ENCODE measurements at regions not wholly inside any gene's neighbourhood (a gene's known extent, or its start where the extent isn't known, plus 50 kb on each side); places are given as distances from the start of the nearest gene placed in this dataset.

DNA sequence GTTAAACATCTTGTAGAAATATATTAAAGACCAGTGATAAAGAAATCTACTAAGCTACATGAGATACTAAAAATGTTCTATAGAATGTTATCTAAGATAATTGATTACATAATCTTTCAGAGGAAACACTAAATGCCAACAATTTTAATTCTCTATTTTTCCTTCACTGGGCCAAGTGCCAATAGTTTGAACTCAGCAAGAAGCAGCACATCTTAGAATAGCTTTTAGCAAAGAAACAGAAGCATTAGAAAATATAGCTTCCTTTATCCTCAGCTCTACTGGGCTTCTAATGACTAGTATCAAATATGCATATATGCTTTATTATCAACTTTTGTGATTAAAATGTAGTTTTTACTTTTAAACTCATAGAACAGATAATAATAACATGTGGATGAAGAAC, 461.4 kb upstream of the USP15 start:
- TF ChIP-seq POU2F2 (IDR thresholded peaks at IDR 0.05; ENCODE audit: low read depth, low read length), result no peak
- DNase-seq (ENCODE audit: insufficient read length, low spot score) (no peak), FAIRE-seq (no peak)

DNA sequence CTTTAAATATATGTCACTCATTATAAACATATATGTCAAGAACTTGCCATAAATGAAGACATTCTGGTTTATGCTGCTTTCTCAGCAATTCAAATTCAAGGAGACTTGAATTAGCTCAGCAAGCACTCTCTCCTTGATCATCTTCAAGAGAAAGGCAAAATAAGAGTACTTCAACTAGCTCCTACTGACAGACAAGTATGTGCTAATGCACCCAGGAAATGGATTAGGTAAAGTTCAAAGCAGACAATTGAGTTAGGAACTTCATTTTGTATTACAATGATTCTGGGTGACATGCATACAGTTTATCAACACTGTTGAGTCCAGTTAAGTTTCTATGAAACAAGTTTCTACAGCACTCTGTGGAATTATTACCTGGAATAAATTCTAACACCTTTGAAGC, 455.9 kb upstream of the USP15 start:
- TF ChIP-seq TAF1 (IDR thresholded peaks at IDR 0.05; ENCODE audit: low read depth, low read length), result no peak
- TF ChIP-seq POLR2A (IDR thresholded peaks at IDR 0.05; ENCODE audit: low read depth, low read length), result no peak
- no peak for TF ChIP-seq POU2F2 (IDR thresholded peaks at IDR 0.05; ENCODE audit: low read depth, low read length)
- TF ChIP-seq SPI1 (IDR thresholded peaks at IDR 0.05; ENCODE audit: low read depth, low read length), result no peak
- no peak for TF ChIP-seq POLR2AphosphoS5 (IDR thresholded peaks at IDR 0.05; ENCODE audit: low read depth, low read length)
- no peak for TF ChIP-seq PAX5 (IDR thresholded peaks at IDR 0.05; ENCODE audit: insufficient read depth, low read length, severe bottlenecking)
- DNase-seq (ENCODE audit: insufficient read length, low spot score) (no peak), FAIRE-seq (no peak)

DNA sequence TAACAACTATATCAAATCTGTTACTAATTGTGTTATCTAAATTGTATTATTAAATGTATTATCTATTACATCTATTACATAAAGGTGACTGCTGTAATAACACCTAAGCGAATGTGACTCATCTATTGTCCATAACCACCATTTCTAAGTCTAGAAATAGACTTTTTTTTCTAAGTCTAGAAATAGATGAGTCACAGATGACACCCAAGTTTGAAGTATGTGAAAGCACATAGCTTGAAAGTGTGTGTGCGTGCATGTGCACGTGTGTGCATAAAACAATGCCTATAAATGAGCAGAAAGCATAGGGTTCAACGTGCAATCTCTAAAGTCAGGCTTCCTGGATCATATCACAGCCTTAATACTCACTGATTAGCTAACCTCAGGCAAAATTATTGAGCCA, 451.3 kb upstream of the USP15 start:
- no peak for DNase-seq (ENCODE audit: insufficient read length, low spot score)
- FAIRE-seq, result no peak
- TF ChIP-seq TAF1 (IDR thresholded peaks at IDR 0.05; ENCODE audit: low read depth, low read length), result no peak
- TF ChIP-seq POLR2A (IDR thresholded peaks at IDR 0.05; ENCODE audit: low read depth, low read length), result no peak
- no peak for TF ChIP-seq SPI1 (IDR thresholded peaks at IDR 0.05; ENCODE audit: low read depth, low read length)

DNA sequence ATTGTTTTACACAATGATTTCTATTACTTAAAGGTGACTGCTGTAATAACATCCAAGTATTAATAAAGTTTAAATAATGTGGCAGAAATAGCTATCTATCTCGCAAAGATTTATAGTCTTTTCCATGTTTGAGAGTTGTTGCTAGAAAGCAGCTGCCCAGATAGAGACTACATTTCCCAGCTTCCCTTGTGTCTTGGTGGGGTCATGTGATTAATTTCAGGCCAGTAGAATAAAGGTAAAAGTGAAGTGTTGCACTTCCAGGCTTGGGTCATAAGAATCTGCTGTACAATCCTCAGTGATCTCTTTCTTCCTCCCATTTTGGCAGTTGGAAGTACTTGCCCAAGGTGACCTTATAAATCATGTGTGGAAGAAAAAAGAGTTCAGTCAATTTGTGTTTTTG, 449.7 kb upstream of the USP15 start:
- no peak for DNase-seq (ENCODE audit: insufficient read length, low spot score)
- no peak for FAIRE-seq
- TF ChIP-seq POU2F2 (IDR thresholded peaks at IDR 0.05; ENCODE audit: low read depth, low read length), result no peak
- TF ChIP-seq POLR2AphosphoS5 (IDR thresholded peaks at IDR 0.05; ENCODE audit: low read depth, low read length), result no peak
- no peak for TF ChIP-seq PAX5 (IDR thresholded peaks at IDR 0.05; ENCODE audit: insufficient read depth, low read length, severe bottlenecking)
- no peak for TF ChIP-seq TAF1 (IDR thresholded peaks at IDR 0.05; ENCODE audit: low read depth, low read length)
- TF ChIP-seq POLR2A (IDR thresholded peaks at IDR 0.05; ENCODE audit: low read depth, low read length), result no peak

DNA sequence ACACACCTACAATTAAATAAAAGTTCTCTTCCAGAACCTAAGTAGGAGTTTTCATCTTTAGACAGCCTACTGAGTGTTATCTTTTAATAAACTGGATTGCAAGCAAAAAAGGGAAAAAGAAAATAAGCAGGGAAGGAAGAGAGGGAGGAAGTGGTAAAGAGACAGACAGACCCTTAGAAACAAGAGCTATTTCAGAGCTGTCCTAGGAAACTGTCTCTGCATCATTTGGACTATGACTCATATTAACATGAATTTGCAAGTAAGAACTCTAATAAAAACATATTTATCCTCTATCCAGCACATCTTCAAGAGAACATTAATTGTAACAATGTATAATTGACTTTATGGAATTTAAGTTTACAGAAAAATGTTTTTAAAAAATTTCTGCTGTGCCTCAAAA, 438.8 kb upstream of the USP15 start:
- no peak for DNase-seq (ENCODE audit: insufficient read length, low spot score)
- no peak for FAIRE-seq
- no peak for TF ChIP-seq SPI1 (IDR thresholded peaks at IDR 0.05; ENCODE audit: low read depth, low read length)
- no peak for TF ChIP-seq POLR2AphosphoS5 (IDR thresholded peaks at IDR 0.05; ENCODE audit: low read depth, low read length)
- TF ChIP-seq TAF1 (IDR thresholded peaks at IDR 0.05; ENCODE audit: low read depth, low read length), result no peak
- TF ChIP-seq PAX5 (IDR thresholded peaks at IDR 0.05; ENCODE audit: insufficient read depth, low read length, severe bottlenecking), result no peak
- TF ChIP-seq POLR2A (IDR thresholded peaks at IDR 0.05; ENCODE audit: low read depth, low read length), result no peak
- no peak for TF ChIP-seq POU2F2 (IDR thresholded peaks at IDR 0.05; ENCODE audit: low read depth, low read length)

DNA sequence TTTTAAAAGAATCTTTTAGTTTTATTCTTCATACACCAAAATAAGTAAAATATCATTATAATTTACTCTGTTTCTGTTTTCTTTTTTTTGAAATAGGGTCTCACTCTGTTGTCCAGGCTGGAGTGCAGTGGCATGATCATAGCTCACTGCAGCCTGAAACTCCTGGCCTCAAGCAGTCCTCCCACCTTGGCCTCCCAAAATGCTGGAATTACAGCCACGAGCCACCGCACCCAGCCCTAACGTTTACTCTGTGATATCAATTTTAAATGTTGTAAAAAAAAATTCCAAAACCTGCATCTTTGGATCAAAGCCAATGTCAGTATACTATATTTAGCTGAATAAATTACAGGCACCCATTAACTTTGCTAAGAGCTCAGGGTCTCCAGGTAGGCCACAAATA, 437.1 kb upstream of the USP15 start:
- FAIRE-seq (no peak), DNase-seq (ENCODE audit: insufficient read length, low spot score) (no peak)
- TF ChIP-seq POLR2AphosphoS5 (IDR thresholded peaks at IDR 0.05; ENCODE audit: low read depth, low read length) (no peak), SPI1 (IDR thresholded peaks at IDR 0.05; ENCODE audit: low read depth, low read length) (no peak), POU2F2 (IDR thresholded peaks at IDR 0.05; ENCODE audit: low read depth, low read length) (no peak), PAX5 (IDR thresholded peaks at IDR 0.05; ENCODE audit: insufficient read depth, low read length, severe bottlenecking) (no peak), POLR2A (IDR thresholded peaks at IDR 0.05; ENCODE audit: low read depth, low read length) (no peak), TAF1 (IDR thresholded peaks at IDR 0.05; ENCODE audit: low read depth, low read length) (no peak)

DNA sequence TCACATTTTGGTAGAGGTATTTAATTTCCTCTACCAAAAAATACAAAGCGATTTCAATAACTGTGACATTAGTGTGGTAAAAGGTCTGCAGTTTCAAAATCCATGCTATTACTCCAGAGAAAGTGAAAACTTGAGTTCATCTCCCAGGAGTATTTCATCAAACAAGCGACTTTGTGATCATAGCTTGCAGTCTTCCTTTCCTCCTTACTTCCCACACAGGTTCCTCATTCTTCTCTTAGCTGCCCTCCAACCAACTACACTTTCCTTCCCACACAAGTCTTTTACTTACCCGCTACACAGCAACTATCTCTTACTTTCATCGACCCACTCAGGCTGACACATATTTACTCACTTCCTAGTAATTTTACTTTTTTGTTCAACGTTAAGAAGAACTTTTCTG, 413.4 kb upstream of the USP15 start:
- no peak for DNase-seq (ENCODE audit: insufficient read length, low spot score)
- TF ChIP-seq POLR2A (IDR thresholded peaks at IDR 0.05; ENCODE audit: low read depth, low read length) (no peak), SPI1 (IDR thresholded peaks at IDR 0.05; ENCODE audit: low read depth, low read length) (no peak), TAF1 (IDR thresholded peaks at IDR 0.05; ENCODE audit: low read depth, low read length) (no peak), POLR2AphosphoS5 (IDR thresholded peaks at IDR 0.05; ENCODE audit: low read depth, low read length) (no peak), POU2F2 (IDR thresholded peaks at IDR 0.05; ENCODE audit: low read depth, low read length) (no peak), PAX5 (IDR thresholded peaks at IDR 0.05; ENCODE audit: insufficient read depth, low read length, severe bottlenecking) (no peak)
- no peak for FAIRE-seq

DNA sequence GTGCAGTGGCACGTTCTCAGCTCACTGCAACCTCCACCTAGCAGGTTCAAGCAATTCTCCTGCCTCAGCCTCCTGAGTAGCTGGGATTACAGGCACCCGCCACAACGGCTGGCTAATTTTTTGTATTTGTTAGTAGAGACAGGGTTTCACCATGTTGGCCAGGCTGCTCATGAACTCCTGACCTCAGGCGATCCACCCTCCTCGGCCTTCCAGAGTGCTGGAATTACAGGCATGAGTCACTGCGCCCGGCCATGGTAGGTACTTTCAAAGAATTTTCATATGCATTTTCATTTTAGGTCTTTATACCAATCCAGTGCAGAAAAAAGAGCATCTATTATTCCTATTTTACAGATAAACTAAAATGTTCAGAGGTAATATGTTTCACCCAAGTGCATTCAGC, 411.3 kb upstream of the USP15 start:
- FAIRE-seq (no peak), DNase-seq (ENCODE audit: insufficient read length, low spot score) (no peak)
- TF ChIP-seq POLR2A (IDR thresholded peaks at IDR 0.05; ENCODE audit: low read depth, low read length), result no peak
- no peak for TF ChIP-seq POU2F2 (IDR thresholded peaks at IDR 0.05; ENCODE audit: low read depth, low read length)
- TF ChIP-seq PAX5 (IDR thresholded peaks at IDR 0.05; ENCODE audit: insufficient read depth, low read length, severe bottlenecking), result no peak
- no peak for TF ChIP-seq SPI1 (IDR thresholded peaks at IDR 0.05; ENCODE audit: low read depth, low read length)
- TF ChIP-seq TAF1 (IDR thresholded peaks at IDR 0.05; ENCODE audit: low read depth, low read length), result no peak
- no peak for TF ChIP-seq POLR2AphosphoS5 (IDR thresholded peaks at IDR 0.05; ENCODE audit: low read depth, low read length)

DNA sequence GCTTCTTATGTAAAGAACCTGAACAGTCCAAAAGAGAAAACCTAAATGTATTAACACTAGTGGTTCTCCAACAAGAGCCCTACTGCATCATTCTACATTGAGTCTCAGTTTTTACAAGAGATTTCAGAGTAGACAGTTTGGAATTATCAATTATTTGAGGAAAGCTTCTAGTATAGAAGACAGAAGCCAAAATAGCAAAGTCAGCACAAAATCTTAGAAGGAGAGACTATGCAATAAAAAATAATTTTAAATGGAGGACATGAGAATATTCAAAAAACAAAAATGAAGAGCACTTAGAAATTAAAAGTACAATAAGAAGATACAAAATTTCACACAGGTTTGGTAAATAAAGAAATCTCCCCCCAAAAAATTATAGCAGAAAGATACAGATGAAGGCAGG, 406.3 kb upstream of the USP15 start:
- no peak for FAIRE-seq
- TF ChIP-seq POU2F2 (IDR thresholded peaks at IDR 0.05; ENCODE audit: low read depth, low read length) (no peak), PAX5 (IDR thresholded peaks at IDR 0.05; ENCODE audit: insufficient read depth, low read length, severe bottlenecking) (no peak), TAF1 (IDR thresholded peaks at IDR 0.05; ENCODE audit: low read depth, low read length) (no peak), POLR2AphosphoS5 (IDR thresholded peaks at IDR 0.05; ENCODE audit: low read depth, low read length) (no peak), POLR2A (IDR thresholded peaks at IDR 0.05; ENCODE audit: low read depth, low read length) (no peak), SPI1 (IDR thresholded peaks at IDR 0.05; ENCODE audit: low read depth, low read length) (no peak)
- no peak for DNase-seq (ENCODE audit: insufficient read length, low spot score)

DNA sequence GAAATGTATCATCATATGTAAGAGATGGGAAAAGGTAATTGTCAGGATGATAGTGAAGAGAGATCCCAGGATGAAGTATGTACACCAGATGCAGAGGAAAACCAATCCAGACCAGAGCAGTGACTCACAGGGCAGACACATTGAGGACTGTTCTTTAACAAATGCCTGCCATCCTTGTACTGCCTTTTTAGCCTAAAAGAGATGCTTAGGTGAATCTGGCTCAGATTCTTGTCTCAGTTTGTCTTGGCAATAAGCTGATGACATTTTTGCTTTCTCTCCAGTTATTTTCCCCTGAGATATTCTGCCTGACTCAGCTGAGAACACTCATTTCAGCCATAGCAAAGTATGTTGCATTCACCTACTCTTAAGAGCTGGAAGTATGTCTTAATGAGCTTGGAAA, 405.3 kb upstream of the USP15 start:
- no peak for FAIRE-seq
- DNase-seq (ENCODE audit: insufficient read length, low spot score), result no peak
- TF ChIP-seq POU2F2 (IDR thresholded peaks at IDR 0.05; ENCODE audit: low read depth, low read length), result no peak
- TF ChIP-seq POLR2AphosphoS5 (IDR thresholded peaks at IDR 0.05; ENCODE audit: low read depth, low read length), result no peak
- TF ChIP-seq PAX5 (IDR thresholded peaks at IDR 0.05; ENCODE audit: insufficient read depth, low read length, severe bottlenecking), result no peak
- TF ChIP-seq TAF1 (IDR thresholded peaks at IDR 0.05; ENCODE audit: low read depth, low read length), result no peak
- no peak for TF ChIP-seq POLR2A (IDR thresholded peaks at IDR 0.05; ENCODE audit: low read depth, low read length)
- no peak for TF ChIP-seq SPI1 (IDR thresholded peaks at IDR 0.05; ENCODE audit: low read depth, low read length)
